GM20000 (cell line): ENCODE measurements at regions not wholly inside any gene's neighbourhood (a gene's known extent, or its start where the extent isn't known, plus 50 kb on each side); places are given as distances from the start of the nearest gene placed in this dataset.

Experiments
- DNase-seq: peaks from one replicate; pipeline ENCODE4 v3.0.0; 2012; ENCODE audit warnings: low spot score
- CTCF ChIP-seq: IDR thresholded peaks from 2 replicates; pipeline ENCODE4 v1.5.1; 2012; ENCODE audit warnings: mild to moderate bottlenecking, control low read depth; ENCODE audit errors: extremely low read depth, missing control alignments

- no peak for DNase-seq
- no peak for TF ChIP-seq CTCF
Observed at GRCh38 chr11:70606248-70606950, 208.1 kb downstream of the CTTN start.

- DNase-seq = no peak
Observed at GRCh38 chr11:70606951-70607330, 208.6 kb downstream of the CTTN start.

GRCh38 chr11:70607561-70607960 lies 209.2 kb downstream of the CTTN start:
- no peak for TF ChIP-seq CTCF
- DNase-seq = no peak

More at GRCh38 chr11:70606951-70607330, 208.6 kb downstream of the CTTN start:
- no peak for TF ChIP-seq CTCF

GRCh38 chr11:70608568-70609470 lies 210.5 kb downstream of the CTTN start:
- DNase-seq = no peak
- no peak for TF ChIP-seq CTCF

GRCh38 chr11:70610566-70611565 lies 212.5 kb downstream of the CTTN start:
- no peak for DNase-seq
- TF ChIP-seq CTCF = no peak

GRCh38 chr11:70611821-70612220 lies 213.5 kb downstream of the CTTN start:
- no peak for DNase-seq
- no peak for TF ChIP-seq CTCF
